HG02884 (cell line): ENCODE measurements at regions not wholly inside any gene's neighbourhood (a gene's known extent, or its start where the extent isn't known, plus 50 kb on each side); places are given as distances from the start of the nearest gene placed in this dataset.
"Not testable (repeated sequence)": the region's sequence is repeated elsewhere in the genome, so short reads cannot be mapped to it uniquely, and the experiment has no call there.

Source experiments
- ATAC-seq: cut with Tn5 transposase; IDR thresholded peaks from one replicate; pipeline ENCODE4 v1.9.1; 2021; ENCODE audit warnings: mild to moderate bottlenecking, moderate library complexity; ENCODE audit not compliant: unreplicated experiment

DNA sequence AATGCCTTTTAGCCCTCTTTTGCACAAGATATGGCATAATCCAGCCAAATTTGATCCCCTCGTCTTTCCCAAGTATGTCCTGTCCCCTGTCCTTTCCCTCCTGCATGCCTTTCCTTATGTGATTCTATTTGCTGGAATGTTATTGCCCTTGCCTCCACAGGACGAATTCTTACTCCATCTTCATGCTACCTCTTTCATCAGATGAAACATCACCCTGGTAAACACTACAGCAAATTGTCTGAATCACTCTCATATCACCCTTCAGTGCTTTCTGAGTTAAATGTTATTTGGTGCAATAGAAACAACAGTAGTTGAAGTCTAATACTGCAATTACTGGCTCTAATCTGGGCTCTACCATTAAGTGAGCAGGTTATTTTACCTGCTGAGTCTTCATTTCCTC, 52.2 kb upstream of the FAT1 start:
- ATAC-seq, result no peak

DNA sequence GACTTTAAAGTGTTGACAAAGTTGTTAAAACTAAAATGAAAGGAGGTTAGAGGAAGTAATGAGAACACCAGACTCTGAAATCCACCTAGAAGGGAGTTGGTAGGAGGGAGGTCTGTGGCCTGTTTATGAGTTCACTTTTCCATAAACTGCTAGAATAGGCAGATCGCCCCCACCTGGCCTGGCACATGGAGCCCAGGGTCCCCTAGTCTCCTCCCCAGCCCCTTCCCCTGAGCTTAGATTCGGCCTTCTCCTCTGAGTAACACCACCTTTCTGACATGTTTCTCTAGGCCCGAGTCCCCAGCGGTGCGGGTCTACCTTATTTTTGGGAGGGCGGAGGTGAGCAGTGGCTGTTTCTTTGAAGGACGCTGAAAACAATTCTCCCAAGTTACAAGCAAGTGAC, 54.5 kb upstream of the FAT1 start:
- no peak for ATAC-seq

DNA sequence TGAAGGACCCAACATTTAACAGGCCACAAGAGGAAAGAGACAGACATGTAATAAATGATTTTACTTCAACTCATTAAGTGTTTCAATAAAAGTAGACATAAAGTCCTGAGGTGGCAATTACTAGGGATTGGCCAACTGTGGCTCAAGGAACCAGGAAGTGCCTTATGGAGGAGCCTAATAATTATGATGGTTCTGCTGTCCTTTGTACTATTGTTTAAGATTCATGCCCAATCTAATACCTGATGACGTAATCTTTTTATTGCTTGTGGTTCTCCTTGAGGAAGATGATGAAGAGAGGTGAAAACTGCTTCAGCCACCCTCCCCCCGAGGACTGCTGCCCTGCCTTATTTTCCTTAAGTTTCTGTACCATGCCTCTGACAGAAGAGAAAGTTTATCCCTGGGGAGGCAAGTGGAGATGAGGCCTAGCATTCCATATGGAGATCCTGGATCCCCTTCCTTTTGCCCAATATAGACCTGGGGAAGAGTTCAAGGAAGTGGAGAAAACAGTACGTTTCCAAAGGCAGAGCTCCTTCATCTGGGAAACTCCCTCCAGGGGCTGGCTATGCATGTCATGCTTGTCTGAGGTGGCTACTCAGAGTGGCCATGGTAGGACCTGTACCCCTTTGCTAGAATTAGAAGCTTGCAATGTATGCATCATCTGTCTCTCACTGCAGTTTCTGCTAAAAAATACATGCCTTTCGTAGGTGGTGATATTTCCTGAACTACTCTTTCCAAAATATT, 56.8 kb upstream of the FAT1 start:
- ATAC-seq, result no peak

DNA sequence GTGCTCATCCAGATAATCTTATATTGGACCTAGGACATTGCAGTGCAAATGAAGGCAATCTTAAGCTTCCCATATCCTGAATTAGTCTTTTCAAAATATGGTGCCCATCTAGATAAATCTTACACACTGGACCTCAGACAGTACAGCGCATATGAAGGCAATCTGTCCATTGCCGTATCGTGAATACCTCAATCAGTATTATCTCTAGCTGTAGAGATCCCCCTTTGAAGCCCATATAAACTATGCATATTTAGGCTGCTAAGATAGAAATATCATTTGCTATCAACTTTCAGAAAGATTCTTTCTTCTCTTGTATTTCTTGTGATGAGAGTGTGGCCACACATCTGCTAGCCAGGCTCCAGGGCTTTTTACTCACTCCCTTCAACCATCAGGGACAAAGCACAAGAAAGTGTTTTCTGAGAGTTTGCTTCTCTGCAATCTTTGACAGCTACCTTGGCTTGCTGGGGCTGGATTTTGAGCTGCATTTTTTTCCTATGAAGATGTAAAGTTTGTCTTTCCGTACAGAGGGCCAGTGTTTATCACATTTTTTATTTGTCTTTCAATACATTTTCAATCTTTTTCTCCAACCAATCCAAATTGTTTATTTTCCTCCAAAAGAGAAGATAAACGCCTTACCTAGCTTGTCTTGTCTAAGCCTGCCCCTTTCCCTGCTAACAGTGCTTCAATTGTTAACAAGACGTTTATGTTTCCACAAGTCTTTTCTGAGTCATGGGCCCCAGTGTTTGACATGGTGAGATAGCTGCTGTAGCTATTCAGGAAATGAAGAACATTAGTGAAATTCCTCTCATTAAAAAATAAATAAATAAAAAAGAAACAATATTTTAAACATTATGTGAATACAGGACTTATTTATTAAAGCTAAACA, 57.6 kb upstream of the FAT1 start:
- ATAC-seq, result no peak

DNA sequence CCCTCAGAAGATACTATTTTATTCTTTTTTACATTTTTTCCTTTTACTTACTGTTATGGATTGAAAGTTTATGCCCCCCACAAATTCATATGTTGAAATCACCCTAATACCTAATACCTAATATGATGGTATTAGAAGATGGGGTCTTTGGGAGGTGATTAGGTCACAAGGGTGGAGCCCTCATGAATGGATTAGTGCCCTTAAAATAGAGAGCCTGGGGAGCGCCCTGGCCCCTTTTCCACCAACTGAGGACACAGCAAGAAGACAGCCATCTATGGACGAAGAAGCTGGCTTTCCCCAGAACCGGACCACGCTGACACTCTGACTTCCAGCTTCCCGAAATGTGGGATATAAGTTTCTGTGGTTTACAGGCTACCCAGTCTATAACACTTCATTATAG, 58.6 kb upstream of the FAT1 start:
- ATAC-seq, result no peak

DNA sequence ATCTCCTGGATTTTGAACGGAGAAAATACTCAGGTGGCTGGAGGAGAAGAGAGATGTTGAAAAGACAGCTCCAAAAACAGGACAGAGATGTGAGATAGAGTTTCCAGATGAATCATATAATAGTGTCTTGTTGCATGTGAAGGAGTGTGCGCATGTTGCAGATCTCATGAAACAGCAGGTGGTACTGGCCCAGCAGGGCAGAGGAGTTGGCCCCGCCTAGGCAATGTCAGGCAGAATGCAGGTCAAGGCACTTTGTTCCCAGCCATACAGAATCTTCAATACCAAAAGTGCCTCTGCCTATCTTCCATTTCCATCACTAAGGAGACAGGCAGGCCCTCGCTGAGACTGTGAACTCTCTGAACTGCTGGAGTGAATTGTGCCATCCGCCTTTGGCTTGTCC, 63.9 kb upstream of the FAT1 start:
- no peak for ATAC-seq

DNA sequence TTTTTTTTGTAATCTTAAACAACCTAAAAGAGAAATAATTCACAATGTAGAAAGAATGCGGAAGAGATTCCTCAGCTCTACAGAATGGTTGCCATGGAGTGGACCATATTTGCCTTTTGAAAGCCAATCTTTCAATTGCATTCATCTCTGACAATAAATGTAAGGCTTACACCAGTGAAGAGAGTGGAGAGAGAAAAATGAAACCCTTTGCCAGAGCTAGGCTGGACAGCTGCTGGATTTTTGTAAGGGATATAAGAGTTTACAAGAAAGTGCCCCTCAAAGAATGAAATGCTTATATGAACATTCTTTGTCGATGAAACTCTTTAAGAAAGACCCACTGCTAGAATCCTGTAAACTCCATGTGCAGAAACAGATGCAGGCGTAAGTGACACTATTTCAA, 66.0 kb upstream of the FAT1 start:
- ATAC-seq, result no peak

DNA sequence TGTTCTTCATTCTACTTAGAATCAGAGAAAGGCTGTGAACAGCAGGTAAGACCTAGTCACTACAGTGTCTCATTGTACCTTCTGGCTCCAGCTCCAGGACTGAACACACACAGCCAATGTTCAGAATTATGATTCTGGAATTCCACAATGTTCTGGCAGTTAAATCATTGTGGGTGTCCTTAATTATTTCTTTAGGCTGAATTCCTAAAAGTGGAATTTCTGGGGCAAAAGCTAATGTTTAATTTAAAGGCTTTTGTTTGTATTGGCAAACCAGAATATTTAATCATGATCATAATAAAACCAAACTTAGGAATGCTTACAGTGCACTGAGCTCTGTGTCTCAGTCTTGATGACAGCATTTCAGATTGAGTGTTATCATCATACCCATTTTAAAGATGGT, 67.0 kb upstream of the FAT1 start:
- ATAC-seq, result no peak

DNA sequence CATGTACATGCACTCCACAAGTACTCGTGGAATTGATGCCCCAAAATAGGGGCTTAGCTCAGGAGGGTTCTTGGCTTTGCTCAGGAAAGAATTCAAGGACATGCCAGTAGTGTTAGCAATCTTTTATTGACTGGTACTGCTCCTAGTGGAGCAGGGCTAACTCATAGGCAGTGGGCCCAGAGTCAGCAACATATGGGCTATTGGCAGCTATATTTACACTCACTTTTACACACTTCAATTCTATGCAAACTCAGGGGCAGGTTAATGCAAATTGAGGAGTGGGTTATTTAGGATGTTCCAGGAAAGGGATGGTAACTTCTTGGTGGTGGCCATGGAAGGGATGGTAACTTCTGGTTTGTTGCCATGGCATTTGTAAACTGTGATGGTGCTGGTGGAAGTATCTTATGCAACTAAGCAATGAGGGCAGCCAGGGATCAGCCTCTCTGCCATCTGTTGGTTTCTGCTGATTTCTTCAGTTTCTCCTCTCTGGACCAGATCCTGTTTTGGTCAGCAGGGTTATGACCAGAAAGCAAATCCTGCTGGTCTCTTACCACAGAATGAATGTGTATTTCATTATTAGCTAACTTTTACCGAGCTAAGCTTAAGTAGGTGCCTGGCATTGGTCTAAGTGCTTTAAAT, 69.2 kb upstream of the FAT1 start:
- ATAC-seq, result no peak

DNA sequence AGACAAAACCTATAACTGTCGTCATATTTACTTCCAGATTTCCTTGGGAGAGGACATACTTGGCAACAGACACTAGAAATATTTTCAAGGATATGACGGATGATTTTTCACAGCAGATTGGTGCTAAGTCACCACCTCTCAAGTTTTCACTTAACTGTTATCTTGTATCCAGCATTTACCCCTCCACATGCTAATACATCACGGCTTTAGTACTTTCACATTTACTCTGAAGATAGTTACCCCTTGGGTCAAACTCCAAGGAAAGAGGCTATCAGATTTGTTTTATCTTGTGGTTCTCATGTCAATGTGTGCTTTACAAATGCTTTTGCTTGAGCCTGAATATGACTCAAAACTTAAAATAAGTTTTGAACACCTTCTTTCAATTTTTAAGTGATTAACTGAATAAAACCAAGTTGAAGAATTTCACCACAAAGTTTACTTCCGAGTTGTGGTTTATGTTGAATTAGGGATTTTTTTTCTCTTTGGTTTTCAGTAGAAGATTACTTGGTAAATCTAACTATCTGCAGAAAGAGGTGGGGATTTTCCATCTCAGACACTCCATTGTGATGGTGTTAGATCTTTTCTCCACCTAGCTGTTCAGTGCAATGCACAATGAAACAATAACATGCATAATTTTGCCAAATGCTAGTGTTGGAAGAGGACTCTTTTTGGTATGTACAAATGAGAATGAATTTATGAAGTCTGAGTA, 75.4 kb upstream of the FAT1 start:
- ATAC-seq, result no peak

DNA sequence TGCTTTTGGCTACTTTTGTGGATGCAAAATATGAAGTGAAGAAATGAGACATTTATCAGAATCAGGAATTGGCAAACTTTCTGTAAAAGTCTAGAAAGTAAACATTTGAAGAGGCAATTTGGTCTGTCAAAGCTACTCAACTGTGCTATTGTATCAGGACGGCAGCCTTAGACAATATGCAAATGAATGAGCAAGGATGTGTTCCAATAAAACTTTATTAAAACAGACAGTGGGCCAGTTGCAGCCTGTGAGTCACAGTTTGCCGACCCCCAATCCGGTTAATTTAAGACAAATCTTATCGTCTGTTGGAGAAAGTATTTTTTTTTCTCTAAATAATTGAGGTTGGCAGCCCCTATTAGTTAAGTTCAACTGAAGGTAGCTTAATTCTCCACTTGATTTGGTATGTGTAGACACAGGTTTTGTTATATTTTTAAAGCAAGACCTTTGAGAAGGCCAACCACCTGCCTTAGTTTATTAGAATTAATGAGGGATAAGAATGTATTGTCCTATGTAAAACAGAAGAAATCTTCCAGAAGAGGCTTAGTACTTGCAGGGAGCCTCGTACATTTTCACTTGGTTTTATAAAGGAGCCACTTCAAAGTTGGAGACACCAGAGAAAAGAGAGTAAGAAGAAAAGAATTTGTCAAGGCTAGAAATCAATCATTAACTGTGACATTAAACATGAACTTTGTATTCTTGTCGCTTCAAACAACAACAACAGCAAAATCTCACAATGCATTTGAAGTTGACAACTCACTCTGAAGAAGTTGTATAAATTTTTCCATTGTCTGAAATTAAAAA, 81.6 kb upstream of the FAT1 start:
- no peak for ATAC-seq

DNA sequence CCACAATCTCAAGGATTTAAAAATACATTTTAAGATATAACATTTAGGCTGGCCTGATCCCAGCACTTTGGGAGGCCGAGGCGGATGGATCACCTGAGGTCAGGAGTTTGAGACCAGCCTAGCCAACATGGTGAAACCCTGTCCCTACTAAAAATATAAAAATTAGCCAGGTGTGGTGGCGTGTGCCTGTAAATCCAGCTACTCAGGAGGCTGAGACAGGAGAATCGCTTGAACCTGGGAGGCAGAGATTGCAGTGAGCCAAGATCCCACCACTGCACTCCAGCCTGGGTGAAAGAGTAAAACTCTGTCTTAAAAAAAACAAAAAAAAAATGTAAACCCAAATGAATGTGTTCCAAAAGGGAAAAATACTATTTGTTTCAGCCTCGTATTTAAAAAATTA, 82.3 kb upstream of the FAT1 start:
- not testable (repeated sequence) for ATAC-seq

GRCh38 chr4:186806679-186807421, 83.2 kb upstream of the FAT1 start:
- ATAC-seq, result no peak

GRCh38 chr4:186807808-186808629, 84.4 kb upstream of the FAT1 start:
- ATAC-seq, result no peak

GRCh38 chr4:186808630-186809018, 85.0 kb upstream of the FAT1 start:
- no peak for ATAC-seq

DNA sequence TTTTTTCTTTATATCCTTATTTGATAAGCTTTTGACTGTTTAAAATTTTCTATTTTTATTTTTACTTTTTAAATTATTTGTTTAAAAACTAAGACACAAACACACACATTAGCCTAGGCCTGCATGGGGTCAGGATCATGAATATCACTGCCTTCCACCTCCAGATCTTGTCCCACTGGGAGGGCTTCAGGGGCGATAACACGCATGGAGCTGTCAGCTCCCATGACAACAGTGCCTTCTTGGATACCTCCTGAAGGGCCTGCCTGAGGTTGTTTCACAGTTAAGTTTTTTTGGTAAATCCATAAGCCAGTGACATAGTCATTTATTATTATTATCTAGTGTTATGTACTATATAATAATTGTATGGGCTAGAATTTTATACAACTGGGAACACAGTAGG, 85.4 kb upstream of the FAT1 start:
- ATAC-seq, result no peak

- no peak for ATAC-seq
These were observed 87.0 kb upstream of the FAT1 start for GRCh38 chr4:186810613-186811150.

DNA sequence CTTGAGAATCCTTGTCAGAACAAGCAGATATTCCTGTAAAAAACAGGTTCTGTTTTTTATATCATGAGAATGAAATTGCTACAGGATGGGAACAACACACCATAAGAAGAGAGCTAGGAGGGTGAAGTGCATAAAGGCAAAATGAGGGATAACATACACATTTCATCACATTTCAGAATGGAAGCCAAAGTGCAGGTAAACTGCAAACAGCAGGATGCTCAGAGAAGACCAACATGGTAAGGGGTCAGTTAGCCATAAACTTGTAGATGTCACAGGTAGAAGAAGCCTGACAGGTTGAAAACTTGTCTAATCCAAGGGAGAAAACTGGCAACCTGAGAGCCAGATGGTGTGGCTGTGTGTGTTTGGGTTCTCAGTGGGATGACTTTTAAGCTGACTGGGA, 88.9 kb upstream of the FAT1 start:
- no peak for ATAC-seq
